HCT116 (cell line): ENCODE measurements at regions not wholly inside any gene's neighbourhood (a gene's known extent, or its start where the extent isn't known, plus 50 kb on each side); places are given as distances from the start of the nearest gene placed in this dataset.
"Not testable (repeated sequence)": the region's sequence is repeated elsewhere in the genome, so short reads cannot be mapped to it uniquely, and the experiment has no call there.

Source experiments
- EZH2 ChIP-seq: fragments of 200-600 bp; sonication (generic); IDR thresholded peaks from 2 replicates; pipeline ENCODE4 v1.6.1; 2017; ENCODE audit warnings: antibody characterized with exemption, mixed run types
- MAX ChIP-seq: IDR thresholded peaks from 2 replicates; pipeline ENCODE4 v1.6.1; 2012
- POLR2A ChIP-seq: IDR thresholded peaks from 2 replicates; pipeline ENCODE4 v1.7.0; 2011; ENCODE audit warnings: borderline replicate concordance; ENCODE audit not compliant: insufficient read depth, insufficient read length; ENCODE audit errors: extremely low read depth
- POLR2AphosphoS5 ChIP-seq: IDR thresholded peaks from 2 replicates; pipeline ENCODE4 v1.6.1; 2011; ENCODE audit warnings: mild to moderate bottlenecking, low read depth, low read length, moderate library complexity
- RAD21 ChIP-seq: IDR thresholded peaks from 2 replicates; pipeline ENCODE4 v1.6.1; 2012; ENCODE audit warnings: low read depth, mild to moderate bottlenecking
- ZFX ChIP-seq: fragments of 450-650 bp; IDR thresholded peaks from 2 replicates; pipeline ENCODE4 v1.6.1; 2017
- TF ChIP-seq, protein P1 (sequence below), 3 experiments: fragments of 200-600 bp in 1 of 3; sonication (generic) in 1 of 3; IDR thresholded peaks in 2 of 3; conservative IDR thresholded peaks in 1 of 3; 2 replicates each; pipeline ENCODE4 v1.5.1; 2012 to 2017; ENCODE audit warnings: low read depth in 2 of 3, low read length in 2 of 3, antibody characterized with exemption in 1 of 3, borderline replicate concordance in 1 of 3, control low read depth in 1 of 3, mild to moderate bottlenecking in 1 of 3, mixed read lengths in 1 of 3, mixed run types in 1 of 3, moderate library complexity in 1 of 3; ENCODE audit not compliant: insufficient read depth in 1 of 3

- TF ChIP-seq POLR2AphosphoS5, MAX, ZFX, RAD21, EZH2, POLR2A: not testable (repeated sequence)
- TF ChIP-seq, protein P1, sequence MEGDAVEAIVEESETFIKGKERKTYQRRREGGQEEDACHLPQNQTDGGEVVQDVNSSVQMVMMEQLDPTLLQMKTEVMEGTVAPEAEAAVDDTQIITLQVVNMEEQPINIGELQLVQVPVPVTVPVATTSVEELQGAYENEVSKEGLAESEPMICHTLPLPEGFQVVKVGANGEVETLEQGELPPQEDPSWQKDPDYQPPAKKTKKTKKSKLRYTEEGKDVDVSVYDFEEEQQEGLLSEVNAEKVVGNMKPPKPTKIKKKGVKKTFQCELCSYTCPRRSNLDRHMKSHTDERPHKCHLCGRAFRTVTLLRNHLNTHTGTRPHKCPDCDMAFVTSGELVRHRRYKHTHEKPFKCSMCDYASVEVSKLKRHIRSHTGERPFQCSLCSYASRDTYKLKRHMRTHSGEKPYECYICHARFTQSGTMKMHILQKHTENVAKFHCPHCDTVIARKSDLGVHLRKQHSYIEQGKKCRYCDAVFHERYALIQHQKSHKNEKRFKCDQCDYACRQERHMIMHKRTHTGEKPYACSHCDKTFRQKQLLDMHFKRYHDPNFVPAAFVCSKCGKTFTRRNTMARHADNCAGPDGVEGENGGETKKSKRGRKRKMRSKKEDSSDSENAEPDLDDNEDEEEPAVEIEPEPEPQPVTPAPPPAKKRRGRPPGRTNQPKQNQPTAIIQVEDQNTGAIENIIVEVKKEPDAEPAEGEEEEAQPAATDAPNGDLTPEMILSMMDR (IDR thresholded peaks at IDR 0.05 in 2 of 3, conservative IDR thresholded peaks at IDR 0.05 in 1 of 3; ENCODE audit: borderline replicate concordance in 1 of 3, insufficient read depth in 1 of 3, low read depth in 2 of 3, low read length in 2 of 3), result not testable (repeated sequence)
Measured at GRCh38 chr1:83478127-83478526, 520.8 kb downstream of the TTLL7 start.
